ENCODE measurements at regions not wholly inside any gene's neighbourhood (a gene's known extent, or its start where the extent isn't known, plus 50 kb on each side); places are given as distances from the start of the nearest gene placed in this dataset.

DNA sequence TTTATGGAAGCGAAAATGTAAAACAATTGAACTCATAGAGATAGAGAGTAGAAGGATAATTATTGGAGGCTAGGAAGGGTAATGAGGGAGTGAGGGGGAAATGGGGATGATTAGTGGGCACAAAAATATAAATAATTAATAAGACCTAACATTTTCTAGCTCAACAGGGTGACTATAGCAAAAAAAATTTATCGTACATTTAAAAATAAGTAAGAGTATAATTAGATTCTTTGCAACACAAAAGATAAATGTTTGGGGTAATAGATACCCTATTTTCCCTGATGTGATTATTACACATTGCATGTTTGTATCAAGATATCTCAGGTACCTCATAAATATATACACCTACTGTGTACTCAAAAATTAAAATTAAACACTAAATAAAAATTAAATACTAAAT is 1070.0 kb downstream of the LRFN5 start:
- no peak overlapping the region for H3K27ac ChIP-seq
- TF ChIP-seq, protein P1, sequence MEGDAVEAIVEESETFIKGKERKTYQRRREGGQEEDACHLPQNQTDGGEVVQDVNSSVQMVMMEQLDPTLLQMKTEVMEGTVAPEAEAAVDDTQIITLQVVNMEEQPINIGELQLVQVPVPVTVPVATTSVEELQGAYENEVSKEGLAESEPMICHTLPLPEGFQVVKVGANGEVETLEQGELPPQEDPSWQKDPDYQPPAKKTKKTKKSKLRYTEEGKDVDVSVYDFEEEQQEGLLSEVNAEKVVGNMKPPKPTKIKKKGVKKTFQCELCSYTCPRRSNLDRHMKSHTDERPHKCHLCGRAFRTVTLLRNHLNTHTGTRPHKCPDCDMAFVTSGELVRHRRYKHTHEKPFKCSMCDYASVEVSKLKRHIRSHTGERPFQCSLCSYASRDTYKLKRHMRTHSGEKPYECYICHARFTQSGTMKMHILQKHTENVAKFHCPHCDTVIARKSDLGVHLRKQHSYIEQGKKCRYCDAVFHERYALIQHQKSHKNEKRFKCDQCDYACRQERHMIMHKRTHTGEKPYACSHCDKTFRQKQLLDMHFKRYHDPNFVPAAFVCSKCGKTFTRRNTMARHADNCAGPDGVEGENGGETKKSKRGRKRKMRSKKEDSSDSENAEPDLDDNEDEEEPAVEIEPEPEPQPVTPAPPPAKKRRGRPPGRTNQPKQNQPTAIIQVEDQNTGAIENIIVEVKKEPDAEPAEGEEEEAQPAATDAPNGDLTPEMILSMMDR (IDR thresholded peaks at IDR 0.05) = no peak
- no peaks in the 10 kb centered on the region for H3K36me3 ChIP-seq
- ATAC-seq (ENCODE audit: insufficient number of reproducible peaks, low FRiP score, low read depth) (no peak), DNase-seq (ENCODE audit: low spot score) (no peak)
- no peaks in the 10 kb centered on the region for H3K9me3 ChIP-seq
- H3K4me1 ChIP-seq (ENCODE audit: control insufficient read depth in 1 of 2, low read depth in 2 of 2) = no peaks in the 10 kb centered on the region
- H3K4me3 ChIP-seq = no peak overlapping the region
- no peaks in the 10 kb centered on the region for H3K27me3 ChIP-seq (replicated peaks; ENCODE audit: insufficient read depth)

DNA sequence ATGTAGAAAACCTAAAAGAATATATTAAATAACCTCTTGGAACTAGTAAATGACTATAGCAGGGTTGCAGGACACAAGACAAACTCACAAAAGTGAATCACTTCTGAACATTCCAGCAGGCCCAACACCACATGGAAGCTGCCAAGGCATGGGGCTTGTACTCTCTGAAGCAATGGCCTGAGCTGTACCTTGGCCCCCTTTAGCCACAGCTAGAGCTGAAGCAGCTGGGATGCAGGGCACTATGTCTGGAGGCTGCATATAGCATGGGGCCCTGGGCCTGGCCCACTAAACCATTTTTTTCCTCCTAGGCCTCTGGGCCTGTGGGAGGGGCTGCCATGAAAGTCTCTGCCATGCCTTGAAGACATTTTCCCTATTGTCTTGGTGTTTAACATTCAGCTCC is 1067.3 kb downstream of the LRFN5 start:
- H3K4me3 ChIP-seq = no peak overlapping the region
- DNase-seq (ENCODE audit: low spot score) (no peak), ATAC-seq (ENCODE audit: insufficient number of reproducible peaks, low FRiP score, low read depth) (no peak)
- TF ChIP-seq, protein P1 (IDR thresholded peaks at IDR 0.05) = no peak
- no peaks in the 10 kb centered on the region for H3K4me1 ChIP-seq (ENCODE audit: control insufficient read depth in 1 of 2, low read depth in 2 of 2)
- H3K9me3 ChIP-seq = no peaks in the 10 kb centered on the region
- H3K27me3 ChIP-seq (replicated peaks; ENCODE audit: insufficient read depth) = no peaks in the 10 kb centered on the region
- H3K36me3 ChIP-seq = no peaks in the 10 kb centered on the region
- no peak overlapping the region for H3K27ac ChIP-seq

DNA sequence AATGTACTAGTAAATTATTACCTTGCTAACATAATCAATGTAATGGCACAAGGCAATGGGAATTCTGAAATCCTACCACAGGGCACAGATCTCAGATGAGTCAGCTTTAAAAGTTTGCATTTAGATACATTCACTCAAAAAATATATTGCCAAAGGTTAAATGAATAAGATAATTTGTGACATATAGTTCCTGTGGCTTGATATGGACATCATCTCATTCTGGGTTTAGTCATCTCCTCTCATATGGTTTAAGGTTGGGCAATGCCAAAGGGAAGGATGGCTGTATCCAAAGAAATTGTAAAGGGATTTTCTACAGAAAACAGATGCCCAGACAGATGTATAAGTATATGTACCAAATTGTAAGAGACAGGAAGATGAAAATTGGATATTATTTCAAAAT is 1065.0 kb downstream of the LRFN5 start:
- H3K36me3 ChIP-seq = no peaks in the 10 kb centered on the region
- H3K4me1 ChIP-seq (ENCODE audit: control insufficient read depth in 1 of 2, low read depth in 2 of 2) = no peaks in the 10 kb centered on the region
- no peaks in the 10 kb centered on the region for H3K27me3 ChIP-seq (replicated peaks; ENCODE audit: insufficient read depth)
- no peak overlapping the region for H3K27ac ChIP-seq
- DNase-seq (ENCODE audit: low spot score) = no peak
- no peak for ATAC-seq (ENCODE audit: insufficient number of reproducible peaks, low FRiP score, low read depth)
- no peak overlapping the region for H3K4me3 ChIP-seq
- TF ChIP-seq, protein P1 (IDR thresholded peaks at IDR 0.05) = no peak
- H3K9me3 ChIP-seq = no peaks in the 10 kb centered on the region

DNA sequence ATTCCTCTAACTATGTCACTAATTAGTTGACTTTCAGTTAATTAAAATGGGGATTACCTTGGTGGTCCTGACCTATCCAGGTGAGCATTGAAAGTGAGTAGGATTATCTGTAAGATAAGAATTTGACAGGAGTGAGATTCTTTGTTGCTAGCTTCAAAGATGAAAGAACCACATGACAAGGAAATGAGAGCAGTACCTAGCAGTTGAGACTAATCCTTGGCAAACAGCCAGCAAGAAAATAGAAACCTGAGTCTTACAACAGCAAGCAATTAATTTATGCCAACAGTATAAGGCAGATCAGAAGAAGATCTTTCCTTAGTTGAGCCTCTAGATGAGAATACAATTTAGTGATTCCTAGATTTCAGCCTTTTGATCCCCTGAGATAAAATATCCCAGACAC is 1058.4 kb downstream of the LRFN5 start:
- ATAC-seq (ENCODE audit: insufficient number of reproducible peaks, low FRiP score, low read depth) (no peak), DNase-seq (ENCODE audit: low spot score) (no peak)
- H3K4me3 ChIP-seq = no peak overlapping the region
- TF ChIP-seq, protein P1 (IDR thresholded peaks at IDR 0.05) = no peak
- no peaks in the 10 kb centered on the region for H3K4me1 ChIP-seq (ENCODE audit: control insufficient read depth in 1 of 2, low read depth in 2 of 2)
- H3K27ac ChIP-seq = no peak overlapping the region
- H3K27me3 ChIP-seq (replicated peaks; ENCODE audit: insufficient read depth) = no peaks in the 10 kb centered on the region
- no peaks in the 10 kb centered on the region for H3K9me3 ChIP-seq
- H3K36me3 ChIP-seq = no peaks in the 10 kb centered on the region

DNA sequence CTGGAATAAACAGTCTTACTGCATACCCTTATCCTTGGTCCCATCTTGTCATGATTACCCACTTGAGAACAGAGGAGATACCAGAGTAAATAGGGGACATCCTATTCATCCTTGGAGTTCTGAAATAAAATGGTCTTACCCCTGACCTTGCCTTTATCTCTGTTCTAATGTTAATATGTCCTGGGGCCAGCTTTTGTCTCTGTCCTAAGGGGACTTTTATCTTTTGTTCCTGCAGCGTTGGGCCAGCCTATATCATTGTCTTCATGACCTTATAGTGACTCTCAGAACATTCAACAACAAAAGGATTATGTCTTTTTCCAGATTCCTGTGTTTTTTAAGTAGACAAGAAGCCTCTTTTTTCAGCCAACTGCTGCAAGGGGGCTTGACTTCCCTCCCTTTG is 1057.5 kb downstream of the LRFN5 start:
- Histone ChIP-seq H3K27me3 (replicated peaks; ENCODE audit: insufficient read depth) (no peaks in the 10 kb centered on the region), H3K27ac (no peak overlapping the region), H3K4me1 (ENCODE audit: control insufficient read depth in 1 of 2, low read depth in 2 of 2) (no peaks in the 10 kb centered on the region), H3K9me3 (no peaks in the 10 kb centered on the region), H3K4me3 (no peak overlapping the region), H3K36me3 (no peaks in the 10 kb centered on the region)
- TF ChIP-seq, protein P1 (IDR thresholded peaks at IDR 0.05) = no peak
- ATAC-seq (ENCODE audit: insufficient number of reproducible peaks, low FRiP score, low read depth) (no peak), DNase-seq (ENCODE audit: low spot score) (no peak)

Data from thoracic aorta (tissue), 2 donors.